GM21423 (cell line): ENCODE measurements at regions not wholly inside any gene's neighbourhood (a gene's known extent, or its start where the extent isn't known, plus 50 kb on each side); places are given as distances from the start of the nearest gene placed in this dataset.

Experiments
- ATAC-seq: cut with Tn5 transposase; IDR thresholded peaks from one replicate; pipeline ENCODE4 v1.9.1; 2021; ENCODE audit warnings: mild to moderate bottlenecking, moderate library complexity; ENCODE audit not compliant: unreplicated experiment

GRCh38 chr18:29060349-29060748 is 883.4 kb upstream of the CDH2 start:
- no peak for ATAC-seq

GRCh38 chr18:29057703-29058102 is 880.8 kb upstream of the CDH2 start:
- ATAC-seq = no peak

- no peak for ATAC-seq
Observed at GRCh38 chr18:29056800-29057199, 879.9 kb upstream of the CDH2 start.

GRCh38 chr18:29041976-29042375 is 865.0 kb upstream of the CDH2 start:
- ATAC-seq = no peak

GRCh38 chr18:29034113-29034856 is 857.4 kb upstream of the CDH2 start:
- no peak for ATAC-seq

GRCh38 chr18:29028560-29028959 is 851.6 kb upstream of the CDH2 start:
- ATAC-seq = no peak

GRCh38 chr18:29018976-29019375 is 842.0 kb upstream of the CDH2 start:
- ATAC-seq = no peak

- no peak for ATAC-seq
Observed at GRCh38 chr18:29012883-29013465, 836.0 kb upstream of the CDH2 start.

- ATAC-seq = no peak
Observed at GRCh38 chr18:29012364-29012763, 835.4 kb upstream of the CDH2 start.

GRCh38 chr18:29009250-29009803 is 832.4 kb upstream of the CDH2 start:
- no peak for ATAC-seq

- ATAC-seq = no peak
Observed at GRCh38 chr18:29008809-29009208, 831.9 kb upstream of the CDH2 start.

GRCh38 chr18:29007986-29008654 is 831.2 kb upstream of the CDH2 start:
- ATAC-seq = no peak

- no peak for ATAC-seq
Observed at GRCh38 chr18:29004921-29005320, 828.0 kb upstream of the CDH2 start.

- ATAC-seq = no peak
Observed at GRCh38 chr18:29003194-29003593, 826.3 kb upstream of the CDH2 start.

- ATAC-seq = no peak
Observed at GRCh38 chr18:29002747-29003146, 825.8 kb upstream of the CDH2 start.

- ATAC-seq = no peak
Observed at GRCh38 chr18:28999726-29000125, 822.8 kb upstream of the CDH2 start.

GRCh38 chr18:28995319-28995718 is 818.4 kb upstream of the CDH2 start:
- ATAC-seq = no peak

GRCh38 chr18:28984731-28985130 is 807.8 kb upstream of the CDH2 start:
- ATAC-seq = no peak

- ATAC-seq = no peak
Observed at GRCh38 chr18:28974504-28974903, 797.6 kb upstream of the CDH2 start.

GRCh38 chr18:28973324-28973723 is 796.4 kb upstream of the CDH2 start:
- ATAC-seq = no peak

GRCh38 chr18:28972333-28972907 is 795.5 kb upstream of the CDH2 start:
- ATAC-seq = no peak

GRCh38 chr18:28963481-28963880 is 786.6 kb upstream of the CDH2 start:
- no peak for ATAC-seq
